HG03521 (cell line): ENCODE measurements at regions not wholly inside any gene's neighbourhood (a gene's known extent, or its start where the extent isn't known, plus 50 kb on each side); places are given as distances from the start of the nearest gene placed in this dataset.
"Not testable (repeated sequence)": the region's sequence is repeated elsewhere in the genome, so short reads cannot be mapped to it uniquely, and the experiment has no call there.

ENCODE experiments used
- ATAC-seq: cut with Tn5 transposase; IDR thresholded peaks from one replicate; pipeline ENCODE4 v1.9.1; 2021; ENCODE audit warnings: mild to moderate bottlenecking, moderate library complexity; ENCODE audit not compliant: unreplicated experiment

- no peak for ATAC-seq
Measured at GRCh38 chr2:34785206-34785785, 1186.2 kb upstream of the FAM98A start.

- no peak for ATAC-seq
Measured at GRCh38 chr2:34784701-34785100, 1185.6 kb upstream of the FAM98A start.

- ATAC-seq: not testable (repeated sequence)
Measured at GRCh38 chr2:34750742-34751141, 1151.6 kb upstream of the FAM98A start.

- ATAC-seq: no peak
Measured at GRCh38 chr2:34747643-34748042, 1148.5 kb upstream of the FAM98A start.

GRCh38 chr2:34738691-34739090, 1139.6 kb upstream of the FAM98A start:
- ATAC-seq: no peak

- no peak for ATAC-seq
Measured at GRCh38 chr2:34737146-34737545, 1138.0 kb upstream of the FAM98A start.

GRCh38 chr2:34736482-34736881, 1137.4 kb upstream of the FAM98A start:
- no peak for ATAC-seq

- no peak for ATAC-seq
Measured at GRCh38 chr2:34734662-34735061, 1135.6 kb upstream of the FAM98A start.

GRCh38 chr2:34734042-34734441, 1134.9 kb upstream of the FAM98A start:
- no peak for ATAC-seq

- ATAC-seq: no peak
Measured at GRCh38 chr2:34731292-34731691, 1132.2 kb upstream of the FAM98A start.

GRCh38 chr2:34729845-34730244, 1130.7 kb upstream of the FAM98A start:
- ATAC-seq: no peak

- no peak for ATAC-seq
Measured at GRCh38 chr2:34724107-34724506, 1125.0 kb upstream of the FAM98A start.

- ATAC-seq: no peak
Measured at GRCh38 chr2:34723683-34724082, 1124.6 kb upstream of the FAM98A start.

GRCh38 chr2:34719206-34719605, 1120.1 kb upstream of the FAM98A start:
- ATAC-seq: no peak

GRCh38 chr2:34705551-34706247, 1106.6 kb upstream of the FAM98A start:
- no peak for ATAC-seq

GRCh38 chr2:34703292-34703691, 1104.2 kb upstream of the FAM98A start:
- ATAC-seq: no peak

GRCh38 chr2:34702391-34702790, 1103.3 kb upstream of the FAM98A start:
- ATAC-seq: not testable (repeated sequence)

GRCh38 chr2:34677591-34677990, 1078.5 kb upstream of the FAM98A start:
- not testable (repeated sequence) for ATAC-seq

- not testable (repeated sequence) for ATAC-seq
Measured at GRCh38 chr2:34677119-34677531, 1078.0 kb upstream of the FAM98A start.

GRCh38 chr2:34670482-34670881, 1071.4 kb upstream of the FAM98A start:
- ATAC-seq: no peak

GRCh38 chr2:34666821-34667220, 1067.7 kb upstream of the FAM98A start:
- ATAC-seq: no peak

GRCh38 chr2:34664266-34664665, 1065.2 kb upstream of the FAM98A start:
- no peak for ATAC-seq

GRCh38 chr2:34663314-34663713, 1064.2 kb upstream of the FAM98A start:
- ATAC-seq: no peak
